ENCODE measurements at regions not wholly inside any gene's neighbourhood (a gene's known extent, or its start where the extent isn't known, plus 50 kb on each side); places are given as distances from the start of the nearest gene placed in this dataset.
"Not testable (repeated sequence)": the region's sequence is repeated elsewhere in the genome, so short reads cannot be mapped to it uniquely, and the experiment has no call there.

- H3K27me3 Mint-ChIP-seq, result no peaks in the 10 kb centered on the region
- no peaks in the 10 kb centered on the region for H3K4me1 Mint-ChIP-seq (ENCODE audit: low read depth)
- H3K9me3 Mint-ChIP-seq (ENCODE audit: low read depth), result no peaks in the 10 kb centered on the region
- no peaks in the 10 kb centered on the region for H3K36me3 Mint-ChIP-seq
- no peak overlapping the region for H3K4me3 Mint-ChIP-seq
- no peak overlapping the region for H3K27ac Mint-ChIP-seq
Measured at GRCh38 chr5:124195411-124195810, 551.0 kb downstream of the ZNF608 start.

DNA sequence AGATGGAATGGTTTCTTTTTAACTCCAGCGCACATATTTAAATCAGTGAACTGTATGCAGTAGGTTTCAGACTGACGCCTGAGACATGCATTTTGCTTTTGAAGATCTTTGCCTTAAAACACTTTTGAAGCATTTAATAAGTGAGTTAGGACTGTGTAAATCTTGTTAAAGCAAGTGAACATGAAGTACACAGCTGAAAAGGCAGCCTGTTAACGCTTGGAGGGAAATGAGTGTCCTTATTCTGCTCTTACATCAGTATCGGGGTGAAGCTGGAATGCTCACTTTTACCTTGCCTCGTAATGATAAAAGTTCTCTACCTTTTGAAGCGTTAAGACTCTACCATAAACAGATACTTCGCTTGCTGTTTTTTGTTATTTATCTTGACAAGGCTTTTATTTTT, 552.2 kb downstream of the ZNF608 start:
- Mint-ChIP-seq H3K4me3 (no peak overlapping the region), H3K4me1 (ENCODE audit: low read depth) (no peaks in the 10 kb centered on the region), H3K36me3 (no peaks in the 10 kb centered on the region), H3K9me3 (ENCODE audit: low read depth) (peaks cover 6% of the 10 kb centered on the region), H3K27me3 (no peaks in the 10 kb centered on the region), H3K27ac (no peak overlapping the region)

DNA sequence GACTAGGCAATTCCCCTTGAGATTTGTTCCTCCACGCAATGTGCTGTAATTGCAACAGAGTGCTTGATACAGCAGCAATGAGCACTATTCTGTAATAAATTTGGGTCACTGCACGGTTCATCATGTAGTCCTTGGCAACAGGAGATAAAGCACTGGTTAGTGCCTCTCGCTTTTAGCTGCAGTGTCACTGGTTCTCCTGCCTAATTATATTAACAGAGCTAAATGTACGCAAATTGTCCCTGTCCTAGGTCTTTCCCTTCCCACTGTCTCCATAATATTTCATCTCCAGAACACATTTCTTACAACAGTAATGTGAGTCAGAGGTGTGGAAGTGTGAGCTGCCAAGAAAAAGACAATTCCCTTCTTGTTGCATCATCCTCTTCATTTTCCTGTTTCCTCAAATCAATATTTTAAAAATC, 553.1 kb downstream of the ZNF608 start:
- Mint-ChIP-seq H3K36me3 (no peaks in the 10 kb centered on the region), H3K4me3 (no peak overlapping the region), H3K9me3 (ENCODE audit: low read depth) (peaks cover 9% of the 10 kb centered on the region), H3K27ac (no peak overlapping the region), H3K4me1 (ENCODE audit: low read depth) (no peaks in the 10 kb centered on the region), H3K27me3 (no peaks in the 10 kb centered on the region)

GRCh38 chr5:124192716-124193115, 553.7 kb downstream of the ZNF608 start:
- H3K4me1 Mint-ChIP-seq (ENCODE audit: low read depth), result no peaks in the 10 kb centered on the region
- H3K27ac Mint-ChIP-seq, result no peak overlapping the region
- H3K4me3 Mint-ChIP-seq, result no peak overlapping the region
- H3K27me3 Mint-ChIP-seq, result no peaks in the 10 kb centered on the region
- peaks cover 9% of the 10 kb centered on the region for H3K9me3 Mint-ChIP-seq (ENCODE audit: low read depth)
- no peaks in the 10 kb centered on the region for H3K36me3 Mint-ChIP-seq

- Mint-ChIP-seq H3K27me3 (no peaks in the 10 kb centered on the region), H3K9me3 (ENCODE audit: low read depth) (peaks cover 12% of the 10 kb centered on the region), H3K27ac (no peak overlapping the region), H3K36me3 (no peaks in the 10 kb centered on the region), H3K4me3 (no peak overlapping the region), H3K4me1 (ENCODE audit: low read depth) (no peaks in the 10 kb centered on the region)
Measured at GRCh38 chr5:124185716-124186115, 560.7 kb downstream of the ZNF608 start.

GRCh38 chr5:124182133-124182532, 564.3 kb downstream of the ZNF608 start:
- H3K36me3 Mint-ChIP-seq, result no peaks in the 10 kb centered on the region
- no peaks in the 10 kb centered on the region for H3K27me3 Mint-ChIP-seq
- H3K27ac Mint-ChIP-seq, result no peak overlapping the region
- H3K4me3 Mint-ChIP-seq, result no peak overlapping the region
- H3K9me3 Mint-ChIP-seq (ENCODE audit: low read depth), result peaks cover 3% of the 10 kb centered on the region
- no peaks in the 10 kb centered on the region for H3K4me1 Mint-ChIP-seq (ENCODE audit: low read depth)

GRCh38 chr5:124180875-124181461, 565.5 kb downstream of the ZNF608 start:
- no peak overlapping the region for H3K27ac Mint-ChIP-seq
- peaks cover 3% of the 10 kb centered on the region for H3K9me3 Mint-ChIP-seq (ENCODE audit: low read depth)
- H3K36me3 Mint-ChIP-seq, result no peaks in the 10 kb centered on the region
- no peak overlapping the region for H3K4me3 Mint-ChIP-seq
- H3K4me1 Mint-ChIP-seq (ENCODE audit: low read depth), result no peaks in the 10 kb centered on the region
- no peaks in the 10 kb centered on the region for H3K27me3 Mint-ChIP-seq

DNA sequence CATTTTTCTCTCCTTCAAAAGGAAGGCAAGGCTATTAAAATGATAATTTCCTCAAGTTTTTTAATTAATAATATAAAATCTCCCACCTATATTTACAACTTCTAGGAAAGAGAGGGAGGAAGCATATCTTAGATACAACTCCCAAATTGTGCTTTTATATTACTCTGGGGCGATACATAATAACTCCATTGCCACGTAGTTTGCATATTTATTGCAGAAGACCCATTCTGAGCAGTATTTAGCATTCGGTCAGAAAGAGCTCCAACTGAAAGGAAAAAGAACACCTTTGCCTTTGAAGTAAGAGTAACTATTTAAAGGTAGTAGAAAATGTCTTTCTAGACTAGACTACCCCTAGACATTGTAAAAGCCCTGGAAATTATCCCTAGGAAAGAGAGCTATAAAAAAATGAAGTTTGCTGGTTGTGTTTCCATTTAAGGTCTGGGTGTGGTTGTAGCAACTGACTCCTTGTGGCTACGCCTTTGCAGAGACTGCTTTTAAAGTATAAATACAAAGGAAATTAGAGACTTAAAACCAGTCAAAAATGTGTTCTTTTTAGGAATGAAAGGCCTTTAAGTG, 566.1 kb downstream of the ZNF608 start:
- Mint-ChIP-seq H3K27ac (no peak overlapping the region), H3K9me3 (ENCODE audit: low read depth) (peaks cover 3% of the 10 kb centered on the region), H3K36me3 (no peaks in the 10 kb centered on the region), H3K4me1 (ENCODE audit: low read depth) (no peaks in the 10 kb centered on the region), H3K4me3 (no peak overlapping the region), H3K27me3 (no peaks in the 10 kb centered on the region)

DNA sequence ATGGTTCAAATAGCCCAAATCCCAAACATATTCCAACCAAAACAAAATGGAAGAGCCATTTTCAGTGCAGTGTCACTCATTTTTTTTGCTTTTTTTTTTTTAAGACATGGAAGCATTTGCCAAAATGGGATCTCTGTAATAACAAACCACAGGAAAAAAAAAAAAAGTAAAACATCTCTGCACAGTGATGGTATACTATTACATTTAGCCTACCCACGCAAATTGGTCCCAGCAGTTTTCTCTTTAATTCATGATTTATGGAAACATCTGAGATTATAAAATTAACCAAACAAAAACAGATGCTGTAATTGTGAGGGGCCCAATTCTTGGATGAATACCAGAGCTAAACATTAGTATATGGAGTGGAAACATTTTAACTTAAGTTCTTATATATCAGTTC, 566.6 kb downstream of the ZNF608 start:
- no peaks in the 10 kb centered on the region for H3K27me3 Mint-ChIP-seq
- no peaks in the 10 kb centered on the region for H3K9me3 Mint-ChIP-seq (ENCODE audit: low read depth)
- no peaks in the 10 kb centered on the region for H3K36me3 Mint-ChIP-seq
- H3K4me3 Mint-ChIP-seq, result no peak overlapping the region
- H3K4me1 Mint-ChIP-seq (ENCODE audit: low read depth), result no peaks in the 10 kb centered on the region
- no peak overlapping the region for H3K27ac Mint-ChIP-seq

DNA sequence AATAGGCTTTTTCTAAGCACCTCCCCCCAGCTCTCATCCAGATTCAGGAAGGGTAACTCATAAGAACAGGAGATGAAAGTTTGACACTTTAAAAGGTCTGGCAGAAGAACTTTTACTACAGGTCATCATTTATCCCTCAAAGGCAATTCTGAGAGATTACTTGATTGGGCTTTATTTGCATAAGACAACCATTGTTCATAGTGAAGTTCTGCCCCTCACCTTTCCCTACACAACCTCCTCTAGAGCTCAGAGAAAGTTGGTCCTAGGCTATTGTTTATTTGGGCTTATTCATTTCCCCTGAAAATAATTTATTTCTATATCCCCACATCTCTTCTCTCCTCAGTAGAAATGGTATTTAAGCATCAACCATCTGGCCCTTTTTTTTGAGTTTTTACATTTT, 568.4 kb downstream of the ZNF608 start:
- no peaks in the 10 kb centered on the region for H3K27me3 Mint-ChIP-seq
- H3K4me1 Mint-ChIP-seq (ENCODE audit: low read depth), result no peaks in the 10 kb centered on the region
- no peak overlapping the region for H3K27ac Mint-ChIP-seq
- no peak overlapping the region for H3K4me3 Mint-ChIP-seq
- H3K36me3 Mint-ChIP-seq, result no peaks in the 10 kb centered on the region
- no peaks in the 10 kb centered on the region for H3K9me3 Mint-ChIP-seq (ENCODE audit: low read depth)

- Mint-ChIP-seq H3K27ac (no peak overlapping the region), H3K36me3 (no peaks in the 10 kb centered on the region), H3K4me1 (ENCODE audit: low read depth) (no peaks in the 10 kb centered on the region), H3K9me3 (ENCODE audit: low read depth) (peaks cover 8% of the 10 kb centered on the region), H3K27me3 (no peaks in the 10 kb centered on the region), H3K4me3 (no peak overlapping the region)
Measured at GRCh38 chr5:124176692-124177091, 569.7 kb downstream of the ZNF608 start.

DNA sequence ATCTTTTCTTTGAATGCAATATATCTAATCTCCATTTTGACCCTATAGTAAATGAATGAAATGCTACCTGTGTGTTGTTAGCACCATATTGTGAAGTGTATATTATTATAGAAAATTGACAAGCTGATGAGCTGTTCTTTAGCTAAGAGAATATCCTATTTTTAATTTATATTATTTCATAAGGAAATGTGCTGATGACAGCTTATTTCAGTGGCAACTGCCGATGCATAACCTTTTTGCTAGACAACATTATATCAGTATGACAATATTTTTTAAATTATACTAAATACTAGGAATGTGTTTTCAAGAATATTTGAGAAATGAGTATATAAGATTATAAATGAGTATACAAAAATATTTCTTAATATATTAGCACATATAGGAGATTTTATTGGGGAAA, 573.1 kb downstream of the ZNF608 start:
- Mint-ChIP-seq H3K27me3 (no peaks in the 10 kb centered on the region), H3K4me3 (no peak overlapping the region), H3K36me3 (no peaks in the 10 kb centered on the region), H3K27ac (no peak overlapping the region), H3K9me3 (ENCODE audit: low read depth) (peaks cover 12% of the 10 kb centered on the region), H3K4me1 (ENCODE audit: low read depth) (no peaks in the 10 kb centered on the region)

- peaks cover 12% of the 10 kb centered on the region for H3K9me3 Mint-ChIP-seq (ENCODE audit: low read depth)
- no peaks in the 10 kb centered on the region for H3K36me3 Mint-ChIP-seq
- no peak overlapping the region for H3K4me3 Mint-ChIP-seq
- no peaks in the 10 kb centered on the region for H3K27me3 Mint-ChIP-seq
- H3K4me1 Mint-ChIP-seq (ENCODE audit: low read depth), result no peaks in the 10 kb centered on the region
- no peak overlapping the region for H3K27ac Mint-ChIP-seq
Measured at GRCh38 chr5:124172389-124173003, 573.9 kb downstream of the ZNF608 start.

GRCh38 chr5:124168093-124168492, 578.3 kb downstream of the ZNF608 start:
- H3K9me3 Mint-ChIP-seq (ENCODE audit: low read depth), result peaks cover 12% of the 10 kb centered on the region
- H3K4me3 Mint-ChIP-seq; H3K36me3 Mint-ChIP-seq; H3K4me1 Mint-ChIP-seq (ENCODE audit: low read depth); H3K27ac Mint-ChIP-seq; H3K27me3 Mint-ChIP-seq: not testable (repeated sequence)

GRCh38 chr5:124162767-124163532, 583.5 kb downstream of the ZNF608 start:
- no peaks in the 10 kb centered on the region for H3K9me3 Mint-ChIP-seq (ENCODE audit: low read depth)
- no peak overlapping the region for H3K4me3 Mint-ChIP-seq
- no peak overlapping the region for H3K27ac Mint-ChIP-seq

More at GRCh38 chr5:124162767-124163532, 583.5 kb downstream of the ZNF608 start:
- no peaks in the 10 kb centered on the region for H3K27me3 Mint-ChIP-seq
- peaks cover 10% of the 10 kb centered on the region for H3K4me1 Mint-ChIP-seq (ENCODE audit: low read depth)
- no peaks in the 10 kb centered on the region for H3K36me3 Mint-ChIP-seq
